Islet of Langerhans (tissue), 1 donor: ENCODE measurements at regions not wholly inside any gene's neighbourhood (a gene's known extent, or its start where the extent isn't known, plus 50 kb on each side); places are given as distances from the start of the nearest gene placed in this dataset.
"Not testable (repeated sequence)": the region's sequence is repeated elsewhere in the genome, so short reads cannot be mapped to it uniquely, and the experiment has no call there.

Experiments used
- FAIRE-seq: peaks from one replicate; lab custom pipeline; 2011; peaks lifted over from hg19 to GRCh38; lab: Jason Lieb, UNC

- no peak for FAIRE-seq
These were observed 73.3 kb downstream of the OLFM4 start for GRCh38 chr13:53101883-53102282.

GRCh38 chr13:53104136-53104535 lies 75.5 kb downstream of the OLFM4 start:
- FAIRE-seq: no peak

GRCh38 chr13:53105477-53105876 lies 76.9 kb downstream of the OLFM4 start:
- no peak for FAIRE-seq

GRCh38 chr13:53105890-53106289 lies 77.3 kb downstream of the OLFM4 start:
- no peak for FAIRE-seq

- no peak for FAIRE-seq
These were observed 81.6 kb downstream of the OLFM4 start for GRCh38 chr13:53110181-53110580.

GRCh38 chr13:53110614-53111013 lies 82.0 kb downstream of the OLFM4 start:
- FAIRE-seq: no peak

GRCh38 chr13:53112522-53112921 lies 83.9 kb downstream of the OLFM4 start:
- FAIRE-seq: no peak

- not testable (repeated sequence) for FAIRE-seq
These were observed 88.4 kb downstream of the OLFM4 start for GRCh38 chr13:53117048-53117447.

- FAIRE-seq: no peak
These were observed 92.6 kb downstream of the OLFM4 start for GRCh38 chr13:53121131-53121773.

GRCh38 chr13:53121919-53122318 lies 93.3 kb downstream of the OLFM4 start:
- no peak for FAIRE-seq

- no peak for FAIRE-seq
These were observed 94.9 kb downstream of the OLFM4 start for GRCh38 chr13:53123536-53123935.

- FAIRE-seq: no peak
These were observed 96.0 kb downstream of the OLFM4 start for GRCh38 chr13:53124623-53125022.

GRCh38 chr13:53126841-53127245 lies 98.2 kb downstream of the OLFM4 start:
- FAIRE-seq: no peak

- FAIRE-seq: no peak
These were observed 98.8 kb downstream of the OLFM4 start for GRCh38 chr13:53127373-53127772.

GRCh38 chr13:53129864-53130393 lies 101.3 kb downstream of the OLFM4 start:
- FAIRE-seq: no peak

GRCh38 chr13:53131361-53131760 lies 102.7 kb downstream of the OLFM4 start:
- no peak for FAIRE-seq

- no peak for FAIRE-seq
These were observed 106.7 kb downstream of the OLFM4 start for GRCh38 chr13:53135301-53135700.

- FAIRE-seq: no peak
These were observed 108.1 kb downstream of the OLFM4 start for GRCh38 chr13:53136554-53137215.

GRCh38 chr13:53137779-53138178 lies 109.2 kb downstream of the OLFM4 start:
- no peak for FAIRE-seq

- no peak for FAIRE-seq
These were observed 109.9 kb downstream of the OLFM4 start for GRCh38 chr13:53138376-53139036.

- no peak for FAIRE-seq
These were observed 112.7 kb downstream of the OLFM4 start for GRCh38 chr13:53141336-53141735.

GRCh38 chr13:53142306-53142705 lies 113.7 kb downstream of the OLFM4 start:
- no peak for FAIRE-seq

GRCh38 chr13:53143757-53144339 lies 115.2 kb downstream of the OLFM4 start:
- FAIRE-seq: no peak
